Endothelial cell of umbilical vein (primary cell): ENCODE measurements at regions not wholly inside any gene's neighbourhood (a gene's known extent, or its start where the extent isn't known, plus 50 kb on each side); places are given as distances from the start of the nearest gene placed in this dataset.

ENCODE experiments used
- BruUV-seq: library from RNA; stranded (reverse); fragments of 400-500 nt; replicated peaks from 2 replicates; lab custom pipeline; 2021; lab: Mats Ljungman, UMichigan
- CTCF ChIA-PET: fragments of 300-600, 350-600 bp; sonication (Branson Sonifier 250); formaldehyde crosslinking; loops from one replicate; lab custom pipeline; 2021; ENCODE audit warnings: antibody characterized with exemption, inconsistent platforms; lab: Charles Lee
- POLR2A ChIA-PET: fragments of 300-600, 350-600 bp; sonication (Branson Sonifier 250); formaldehyde crosslinking; loops from one replicate; lab custom pipeline; 2021; ENCODE audit warnings: antibody characterized with exemption, inconsistent platforms; lab: Charles Lee
- DNase-seq: peaks from one replicate; pipeline ENCODE4 v3.0.0-alpha.2; 2011; ENCODE audit warnings: low read depth, low spot score
- FAIRE-seq: peaks from 2 replicates; lab custom pipeline; 2011; peaks lifted over from hg19 to GRCh38; lab: Jason Lieb, UNC
- H2AFZ ChIP-seq: 2 replicates; pipeline ENCODE4 v1.6.0; 2012; ENCODE audit warnings: low read depth, low read length, control low read depth, inconsistent platforms
- H3K27ac ChIP-seq: 2 replicates; pipeline ENCODE4 v1.5.1; 2011; ENCODE audit warnings: low read depth, mild to moderate bottlenecking, control low read depth, low read length, moderate library complexity; ENCODE audit not compliant: insufficient read depth
- H3K27me3 ChIP-seq, 2 experiments: 2 replicates each; pipeline versions ENCODE4 v1.6.0 to v1.6.1; 2011; ENCODE audit warnings: low read length in 2 of 2, mixed read lengths in 1 of 2; ENCODE audit not compliant: control insufficient read depth in 2 of 2, insufficient read depth in 2 of 2
- H3K36me3 ChIP-seq, 2 experiments: 2 replicates in 1 of 2; 3 replicates in 1 of 2; pipeline ENCODE4 v1.5.1; 2011; ENCODE audit warnings: low read length in 2 of 2, mild to moderate bottlenecking in 1 of 2, moderate library complexity in 1 of 2; ENCODE audit not compliant: control insufficient read depth in 2 of 2, insufficient read depth in 2 of 2; ENCODE audit errors: extremely low read depth in 1 of 2
- H3K4me1 ChIP-seq: 3 replicates; pipeline ENCODE4 v1.5.1; 2011; ENCODE audit warnings: mild to moderate bottlenecking, low read length; ENCODE audit not compliant: control insufficient read depth, insufficient read depth; ENCODE audit errors: extremely low read depth
- H3K4me2 ChIP-seq: 2 replicates; pipeline ENCODE4 v1.6.1; 2011; ENCODE audit warnings: low read length, control low read depth, mixed read lengths; ENCODE audit not compliant: insufficient read depth
- H3K4me3 ChIP-seq, 3 experiments: fragments of 200-600 bp in 1 of 3; sonication (generic), shearing (Covaris generic) in 1 of 3; replicated peaks in 1 of 3; 2 replicates each; pipeline ENCODE4 v1.5.1; 2011 to 2016; ENCODE audit warnings: control low read depth in 3 of 3, low read length in 3 of 3, mild to moderate bottlenecking in 2 of 3, inconsistent platforms in 1 of 3, low read depth in 1 of 3, moderate library complexity in 1 of 3; ENCODE audit not compliant: insufficient read depth in 1 of 3
- H3K79me2 ChIP-seq: 2 replicates; pipeline ENCODE4 v1.6.0; 2012; ENCODE audit warnings: low read length, inconsistent platforms; ENCODE audit not compliant: control insufficient read depth, insufficient read depth
- H3K9ac ChIP-seq: replicated peaks from 2 replicates; pipeline ENCODE3; 2011; ENCODE audit warnings: low read length, control low read depth; ENCODE audit not compliant: insufficient read depth; ENCODE audit errors: extremely low read depth
- H3K9me1 ChIP-seq: replicated peaks from 3 replicates; pipeline ENCODE4 v1.6.0; 2011; ENCODE audit warnings: mild to moderate bottlenecking, low read length; ENCODE audit not compliant: control insufficient read depth, insufficient read depth; ENCODE audit errors: extremely low read depth
- H3K9me3 ChIP-seq: replicated peaks from 2 replicates; pipeline ENCODE4 v1.5.1; 2012; ENCODE audit warnings: low read length, inconsistent platforms; ENCODE audit not compliant: control insufficient read depth, insufficient read depth
- H4K20me1 ChIP-seq: replicated peaks from 2 replicates; pipeline ENCODE3; 2011; ENCODE audit warnings: mild to moderate bottlenecking, low read length; ENCODE audit not compliant: control insufficient read depth, insufficient read depth; ENCODE audit errors: extremely low read depth
- EZH2 ChIP-seq: IDR thresholded peaks from 2 replicates; pipeline ENCODE4 v1.6.1; 2012; ENCODE audit warnings: borderline replicate concordance, low read depth, mild to moderate bottlenecking, moderate library complexity, low read length, inconsistent platforms; ENCODE audit not compliant: severe bottlenecking
- FOS ChIP-seq: IDR thresholded peaks from 2 replicates; pipeline ENCODE4 v1.6.1; 2011; ENCODE audit warnings: mild to moderate bottlenecking, low read length, moderate library complexity, borderline replicate concordance; ENCODE audit not compliant: insufficient read depth
- GATA2 ChIP-seq: IDR thresholded peaks from 2 replicates; pipeline ENCODE4 v1.7.0; 2011; ENCODE audit warnings: low read depth, mild to moderate bottlenecking, moderate library complexity, mixed read lengths, low read length; ENCODE audit not compliant: insufficient read length, insufficient read depth
- JUN ChIP-seq: IDR thresholded peaks from 2 replicates; pipeline ENCODE4 v1.6.1; 2011; ENCODE audit warnings: borderline replicate concordance, low read depth; ENCODE audit not compliant: insufficient read length, insufficient read depth
- MYC ChIP-seq: IDR thresholded peaks from one replicate; pipeline ENCODE4 v1.6.1; 2011; ENCODE audit warnings: mild to moderate bottlenecking, low read depth, low read length
- POLR2A ChIP-seq: IDR thresholded peaks from 2 replicates; pipeline ENCODE4 v1.6.1; 2012; ENCODE audit warnings: low read depth, mild to moderate bottlenecking, control low read depth, low read length
- POLR2AphosphoS5 ChIP-seq: IDR thresholded peaks from 2 replicates; pipeline ENCODE4 v1.6.1; 2012; ENCODE audit warnings: low read depth, mild to moderate bottlenecking, control low read depth, low read length, moderate library complexity; ENCODE audit not compliant: insufficient read depth
- dilution Hi-C: fragments of 300-500 bp; cut with MboI; formaldehyde crosslinking; loops from one replicate; pipeline ENCODE4 v1.15.0; 2019; ENCODE audit warnings: low sequenced_read_pairs; ENCODE audit not compliant: extremely low pct_ligation_motif_present
- intact Hi-C: fragments of 100-400 bp; cut with micrococcal nuclease; formaldehyde crosslinking; loops from one replicate; pipeline ENCODE4 v1.10.0; 2022
- TF ChIP-seq, protein P1 (sequence below), 2 donors: IDR thresholded peaks; 1 replicate in 1 of 2; 2 replicates in 1 of 2; pipeline ENCODE4 v1.5.1; 2011; ENCODE audit warnings: low read length in 2 of 2, mild to moderate bottlenecking in 2 of 2, moderate library complexity in 2 of 2, control low read depth in 1 of 2, inconsistent platforms in 1 of 2, low read depth in 1 of 2; ENCODE audit not compliant: insufficient read depth in 1 of 2; ENCODE audit errors: extremely low read depth in 1 of 2
- TF ChIP-seq, protein P2 (sequence below): IDR thresholded peaks from 2 replicates; pipeline ENCODE4 v1.6.1; 2011; ENCODE audit not compliant: insufficient read depth, insufficient read length

DNA sequence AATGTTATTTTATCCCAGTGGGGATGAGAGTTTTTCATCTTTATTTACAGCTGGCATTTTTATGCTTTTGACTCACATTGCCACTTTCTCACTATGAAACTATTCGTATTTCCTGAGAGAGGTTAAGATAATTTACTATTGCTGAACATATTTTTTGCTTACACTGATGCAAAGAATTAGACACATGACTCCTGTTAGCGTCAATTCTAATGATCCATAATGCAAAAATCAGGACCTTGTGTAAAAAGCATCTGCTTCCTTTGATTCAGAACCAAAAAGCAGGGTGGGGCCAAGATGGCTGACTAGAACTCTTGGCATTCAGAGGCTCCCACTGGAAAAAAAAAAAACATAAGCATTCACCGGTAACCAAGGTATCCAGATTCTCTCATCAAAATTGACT is 464.8 kb downstream of the SEMA3D start:
- Histone ChIP-seq H2AFZ (no peak overlapping the region), H3K4me1 (no peaks in the 10 kb centered on the region), H3K79me2 (no peaks in the 10 kb centered on the region), H3K4me2 (no peak overlapping the region), H3K4me3 (no peak overlapping the region), H3K36me3 (no peaks in the 10 kb centered on the region), H3K9ac (no peak overlapping the region), H3K27ac (no peak overlapping the region), H3K9me1 (no peaks in the 10 kb centered on the region), H3K9me3 (no peaks in the 10 kb centered on the region), H3K27me3 (no peaks in the 10 kb centered on the region), H4K20me1 (no peaks in the 10 kb centered on the region)
- BruUV-seq, result no TSS peak
- ChIA-PET CTCF (no interaction called here), POLR2A (interaction anchor here (0.6 kb wide), 1 partner anchor 452 kb away, joined by 3 read pairs; no protein-coding TSS in a partner anchor)
- TF ChIP-seq, protein P1, sequence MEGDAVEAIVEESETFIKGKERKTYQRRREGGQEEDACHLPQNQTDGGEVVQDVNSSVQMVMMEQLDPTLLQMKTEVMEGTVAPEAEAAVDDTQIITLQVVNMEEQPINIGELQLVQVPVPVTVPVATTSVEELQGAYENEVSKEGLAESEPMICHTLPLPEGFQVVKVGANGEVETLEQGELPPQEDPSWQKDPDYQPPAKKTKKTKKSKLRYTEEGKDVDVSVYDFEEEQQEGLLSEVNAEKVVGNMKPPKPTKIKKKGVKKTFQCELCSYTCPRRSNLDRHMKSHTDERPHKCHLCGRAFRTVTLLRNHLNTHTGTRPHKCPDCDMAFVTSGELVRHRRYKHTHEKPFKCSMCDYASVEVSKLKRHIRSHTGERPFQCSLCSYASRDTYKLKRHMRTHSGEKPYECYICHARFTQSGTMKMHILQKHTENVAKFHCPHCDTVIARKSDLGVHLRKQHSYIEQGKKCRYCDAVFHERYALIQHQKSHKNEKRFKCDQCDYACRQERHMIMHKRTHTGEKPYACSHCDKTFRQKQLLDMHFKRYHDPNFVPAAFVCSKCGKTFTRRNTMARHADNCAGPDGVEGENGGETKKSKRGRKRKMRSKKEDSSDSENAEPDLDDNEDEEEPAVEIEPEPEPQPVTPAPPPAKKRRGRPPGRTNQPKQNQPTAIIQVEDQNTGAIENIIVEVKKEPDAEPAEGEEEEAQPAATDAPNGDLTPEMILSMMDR (IDR thresholded peaks at IDR 0.05; ENCODE audit: extremely low read depth in 1 of 2, insufficient read depth in 1 of 2, low read depth in 1 of 2, low read length in 2 of 2), result no peak
- TF ChIP-seq POLR2AphosphoS5 (no peak), FOS (no peak), JUN (no peak), EZH2 (no peak), GATA2 (no peak), POLR2A (no peak), MYC (no peak)
- TF ChIP-seq, protein P2, sequence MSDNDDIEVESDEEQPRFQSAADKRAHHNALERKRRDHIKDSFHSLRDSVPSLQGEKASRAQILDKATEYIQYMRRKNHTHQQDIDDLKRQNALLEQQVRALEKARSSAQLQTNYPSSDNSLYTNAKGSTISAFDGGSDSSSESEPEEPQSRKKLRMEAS, result no peak
- intact Hi-C loops, result no loop called here
- dilution Hi-C loops, result no loop called here
- FAIRE-seq, result no peak
- no peak for DNase-seq
